ENCODE measurements at regions not wholly inside any gene's neighbourhood (a gene's known extent, or its start where the extent isn't known, plus 50 kb on each side); places are given as distances from the start of the nearest gene placed in this dataset.
"Not testable (repeated sequence)": the region's sequence is repeated elsewhere in the genome, so short reads cannot be mapped to it uniquely, and the experiment has no call there.

GRCh38 chr16:16561532-16561931, 182.6 kb downstream of the NPIPA7 start:
- intact Hi-C loops (cut with micrococcal nuclease), result not testable (repeated sequence)

GRCh38 chr16:16563962-16564361, 185.0 kb downstream of the NPIPA7 start:
- intact Hi-C loops (cut with micrococcal nuclease), result not testable (repeated sequence)

DNA sequence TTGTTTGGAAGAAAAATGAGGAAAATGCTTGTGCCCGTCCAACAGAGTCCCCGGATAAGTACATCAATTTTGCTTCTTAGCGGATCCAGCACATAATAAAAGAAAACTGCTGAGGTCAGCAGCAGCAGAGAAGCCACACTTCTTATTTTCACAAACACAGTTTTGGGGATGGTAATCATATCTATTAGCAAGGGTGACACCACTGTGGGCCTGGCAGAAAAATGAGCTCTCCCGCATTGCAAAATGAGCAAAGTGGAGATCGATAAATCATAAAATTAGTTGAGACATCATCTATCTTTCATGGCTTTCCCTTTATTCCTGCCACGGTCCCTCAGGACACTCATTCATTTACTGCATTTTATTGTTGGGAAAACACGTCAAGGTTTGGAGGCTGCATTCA, 186.4 kb downstream of the NPIPA7 start:
- intact Hi-C loops (cut with micrococcal nuclease), result not testable (repeated sequence)

- intact Hi-C loops (cut with micrococcal nuclease), result not testable (repeated sequence)
These were observed 191.1 kb downstream of the NPIPA7 start for GRCh38 chr16:16570055-16570454.

DNA sequence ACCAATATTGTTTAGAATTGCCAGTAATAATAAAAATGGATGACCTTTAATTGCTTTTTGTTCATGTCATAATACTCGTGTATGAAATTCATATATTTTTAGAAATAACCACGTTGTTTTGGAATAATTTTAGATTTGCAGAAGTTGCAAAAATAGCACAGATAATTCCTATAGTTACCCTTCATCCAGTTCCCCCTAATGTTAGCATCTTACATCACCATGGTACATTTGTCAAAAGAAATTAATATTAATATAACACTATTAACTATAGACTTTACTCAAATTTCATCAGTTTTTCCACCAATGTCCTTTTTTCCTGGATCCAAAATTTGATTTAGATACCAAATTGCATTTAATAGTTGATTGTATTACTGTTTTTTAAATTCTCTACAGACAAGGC, 191.9 kb downstream of the NPIPA7 start:
- intact Hi-C loops (cut with micrococcal nuclease), result not testable (repeated sequence)

- intact Hi-C loops (cut with micrococcal nuclease), result not testable (repeated sequence)
These were observed 193.3 kb downstream of the NPIPA7 start for GRCh38 chr16:16572130-16572774.

- intact Hi-C loops (cut with micrococcal nuclease), result not testable (repeated sequence)
These were observed 198.1 kb downstream of the NPIPA7 start for GRCh38 chr16:16577062-16577461.

- intact Hi-C loops (cut with micrococcal nuclease), result no loop called here
These were observed 199.8 kb downstream of the NPIPA7 start for GRCh38 chr16:16578701-16579100.

DNA sequence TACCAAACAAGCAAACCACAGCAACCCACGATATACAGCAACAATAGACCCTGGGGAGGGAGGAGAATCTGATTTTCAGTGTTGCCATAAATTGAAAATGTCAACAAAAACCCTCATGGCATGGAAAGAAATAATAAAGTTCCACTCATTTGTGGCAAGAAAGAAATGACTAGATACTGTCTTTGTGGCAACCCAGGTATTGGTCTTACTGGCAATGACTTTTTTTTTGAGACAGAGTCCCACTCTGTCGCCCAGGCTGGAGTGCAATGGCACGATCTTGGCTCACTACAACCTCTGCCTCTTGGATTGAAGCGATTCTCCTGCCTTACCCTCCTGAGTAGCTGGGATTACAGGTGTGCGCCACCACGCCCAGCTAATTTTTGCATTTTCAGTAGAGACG, 204.0 kb downstream of the NPIPA7 start:
- intact Hi-C loops (cut with micrococcal nuclease), result not testable (repeated sequence)

- intact Hi-C loops (cut with micrococcal nuclease), result not testable (repeated sequence)
These were observed 207.2 kb downstream of the NPIPA7 start for GRCh38 chr16:16586073-16586651.

GRCh38 chr16:16586969-16587368, 208.0 kb downstream of the NPIPA7 start:
- intact Hi-C loops (cut with micrococcal nuclease), result not testable (repeated sequence)

DNA sequence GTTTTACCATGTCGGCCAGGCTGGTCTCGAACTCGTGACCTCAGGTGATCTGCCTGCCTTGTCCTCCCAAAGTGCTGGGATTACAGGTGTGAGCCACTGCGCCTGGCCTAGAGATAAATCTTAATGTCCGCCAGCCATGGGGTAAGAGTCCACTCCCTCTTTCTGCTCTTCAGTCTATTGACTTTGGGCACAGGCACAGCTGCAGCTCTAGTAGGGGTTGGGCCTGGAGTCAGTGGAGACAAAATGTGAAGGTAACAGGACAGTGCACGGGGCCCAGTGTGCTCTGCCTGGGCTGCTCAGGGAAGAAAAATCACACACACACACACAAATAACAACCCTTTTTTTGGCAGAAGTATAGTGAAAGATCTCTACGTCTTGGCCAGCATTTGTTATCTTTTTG, 209.5 kb downstream of the NPIPA7 start:
- intact Hi-C loops (cut with micrococcal nuclease), result not testable (repeated sequence)

DNA sequence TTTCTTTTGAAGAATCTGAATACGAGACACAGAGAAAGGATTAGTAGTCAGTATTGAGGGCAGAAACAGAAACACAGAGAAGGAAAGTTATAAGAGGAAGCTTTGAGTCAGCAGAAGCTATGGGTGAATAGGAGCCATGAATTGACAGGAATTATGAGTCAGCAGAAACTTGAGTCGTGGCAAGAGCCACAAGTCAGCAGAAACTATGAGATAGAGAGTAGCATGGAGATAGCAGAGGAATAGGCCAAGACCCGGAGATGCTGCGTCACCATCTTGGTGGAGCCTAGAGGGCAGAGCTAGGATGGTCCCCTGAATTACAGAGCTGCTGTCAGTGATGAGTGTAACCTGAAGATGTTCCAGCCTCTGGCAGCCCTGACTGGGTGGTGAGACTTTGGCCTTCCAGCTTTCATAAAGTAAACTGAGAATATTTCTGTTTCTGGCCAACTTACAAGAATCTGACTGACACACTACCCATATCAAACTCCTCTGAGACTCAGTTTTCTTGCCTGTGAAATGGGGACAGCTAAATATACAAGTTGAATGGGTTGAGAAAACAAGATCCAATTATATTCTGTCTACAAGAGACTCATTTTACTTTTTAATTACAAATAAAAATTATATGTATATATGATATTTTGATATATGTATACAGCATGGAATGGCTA, 211.8 kb downstream of the NPIPA7 start:
- intact Hi-C loops (cut with micrococcal nuclease), result loop anchor here (10.0 kb wide), 1 partner anchor 884 kb away; the partner anchor contains the start of gene XYLT1

- intact Hi-C loops (cut with micrococcal nuclease), result loop anchor here (10.0 kb wide), 1 partner anchor 881 kb away; the partner anchor contains the start of gene XYLT1
These were observed 214.4 kb downstream of the NPIPA7 start for GRCh38 chr16:16593156-16593863.

- intact Hi-C loops (cut with micrococcal nuclease), result loop anchor here (10.0 kb wide), 1 partner anchor 880 kb away; the partner anchor contains the start of gene XYLT1
These were observed 216.2 kb downstream of the NPIPA7 start for GRCh38 chr16:16595029-16595718.

- intact Hi-C loops (cut with micrococcal nuclease), result not testable (repeated sequence)
These were observed 222.3 kb downstream of the NPIPA7 start for GRCh38 chr16:16601239-16601638.

GRCh38 chr16:16607401-16608082, 228.6 kb downstream of the NPIPA7 start:
- intact Hi-C loops (cut with micrococcal nuclease), result not testable (repeated sequence)

DNA sequence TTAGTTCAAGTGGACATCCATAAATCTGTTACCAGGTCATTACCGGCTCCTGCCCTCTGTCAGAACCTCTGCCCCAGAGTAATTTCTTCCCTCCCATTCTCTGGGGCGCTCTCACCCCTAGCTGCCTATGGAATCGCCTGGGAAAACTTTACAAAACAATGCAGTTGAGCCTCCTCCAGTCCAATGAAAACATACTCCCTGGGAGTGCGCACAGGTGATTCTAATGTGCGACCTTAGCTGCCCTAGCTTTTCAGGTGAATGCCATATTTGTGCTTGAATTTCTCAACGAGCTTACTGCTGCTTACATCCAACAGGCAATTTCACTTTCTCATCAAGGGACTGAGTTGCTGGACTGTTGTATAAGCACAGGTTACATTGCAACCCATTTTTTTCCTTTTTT, 230.7 kb downstream of the NPIPA7 start:
- intact Hi-C loops (cut with micrococcal nuclease), result not testable (repeated sequence)

DNA sequence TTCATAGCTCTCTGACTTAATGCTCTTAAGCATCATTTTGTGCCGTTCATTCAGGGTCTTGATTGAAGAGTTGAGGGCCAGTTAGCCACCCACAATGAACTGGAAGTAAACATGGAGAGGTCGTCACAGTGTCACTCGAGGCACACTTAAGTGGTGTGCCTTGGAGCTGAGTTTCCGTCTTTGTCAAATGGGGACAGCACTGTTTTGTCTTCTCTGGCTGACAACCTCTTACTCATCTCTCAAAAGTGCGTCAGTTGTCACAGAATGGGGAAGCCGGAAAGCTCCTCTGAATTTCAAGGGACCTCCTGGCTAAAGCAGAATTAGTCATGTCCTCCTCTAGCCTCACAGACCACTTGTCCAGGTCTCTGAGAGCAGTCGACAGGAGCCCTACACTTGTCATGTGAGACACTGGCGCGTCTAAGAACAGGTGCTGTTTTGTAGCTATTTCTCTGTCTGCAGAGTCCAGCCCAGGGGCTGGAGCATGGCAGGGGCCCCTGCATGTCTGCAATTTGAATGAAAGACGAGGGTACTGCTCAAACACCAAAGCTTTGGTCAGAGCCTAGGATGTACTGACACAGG, 231.5 kb downstream of the NPIPA7 start:
- intact Hi-C loops (cut with micrococcal nuclease), result not testable (repeated sequence)

DNA sequence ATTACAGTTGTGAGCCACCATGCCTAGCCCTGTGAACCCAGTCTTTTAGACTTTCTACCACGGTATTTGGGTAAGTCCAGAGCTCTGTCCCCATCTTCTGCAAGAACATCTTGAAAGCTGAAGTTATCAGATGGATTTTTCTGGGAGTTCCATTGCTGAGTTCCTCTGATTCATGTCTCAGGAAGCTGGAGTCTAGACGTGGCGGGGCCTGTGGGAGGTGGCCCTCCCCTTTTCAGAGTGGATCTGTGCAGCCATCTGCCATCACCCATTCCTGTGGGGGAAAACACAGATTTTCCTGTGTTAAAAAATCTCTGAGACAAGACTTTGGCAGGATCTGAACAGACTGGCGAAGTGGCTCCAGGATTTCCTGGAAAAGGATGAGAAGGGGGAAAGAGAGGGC, 234.3 kb downstream of the NPIPA7 start:
- intact Hi-C loops (cut with micrococcal nuclease), result not testable (repeated sequence)

Measured in T-helper 1 cell treated with Interleukin-12 subunit alpha and Interleukin-12 subunit beta and Interleukin-4 antibody, amounts not matched to agents 30 ng/mL and 1 ng/mL, for 36 hours (primary cell).